Myocyte (in vitro differentiated cells): ENCODE measurements at regions not wholly inside any gene's neighbourhood (a gene's known extent, or its start where the extent isn't known, plus 50 kb on each side); places are given as distances from the start of the nearest gene placed in this dataset.
"Not testable (repeated sequence)": the region's sequence is repeated elsewhere in the genome, so short reads cannot be mapped to it uniquely, and the experiment has no call there.

Experiments
- DNase-seq: peaks from one replicate; pipeline ENCODE4 v3.0.0-alpha.2; 2012; ENCODE audit warnings: low read depth

- DNase-seq: no peak
These were observed 655.2 kb downstream of the FAM133A start for GRCh38 chrX:94329182-94329581.

DNA sequence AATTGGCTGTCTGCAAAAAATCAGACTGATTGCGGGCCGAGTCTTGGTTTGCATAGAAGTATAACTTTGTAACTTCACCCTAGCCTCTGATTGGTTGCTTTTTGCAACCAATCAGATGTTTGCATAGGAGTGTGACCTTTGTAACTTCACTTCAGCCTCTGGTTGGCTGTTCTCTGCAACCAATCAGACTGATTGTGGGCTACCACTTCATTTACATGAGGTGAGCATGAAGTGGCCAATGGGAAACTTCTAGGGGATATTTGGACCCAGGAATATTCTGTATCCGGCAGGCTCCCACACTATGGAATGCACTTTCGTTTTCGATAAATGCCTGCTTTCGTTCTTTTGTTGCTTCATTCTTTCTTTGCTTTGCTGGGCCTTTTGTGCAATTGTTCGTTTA lies 667.7 kb downstream of the FAM133A start:
- not testable (repeated sequence) for DNase-seq

DNA sequence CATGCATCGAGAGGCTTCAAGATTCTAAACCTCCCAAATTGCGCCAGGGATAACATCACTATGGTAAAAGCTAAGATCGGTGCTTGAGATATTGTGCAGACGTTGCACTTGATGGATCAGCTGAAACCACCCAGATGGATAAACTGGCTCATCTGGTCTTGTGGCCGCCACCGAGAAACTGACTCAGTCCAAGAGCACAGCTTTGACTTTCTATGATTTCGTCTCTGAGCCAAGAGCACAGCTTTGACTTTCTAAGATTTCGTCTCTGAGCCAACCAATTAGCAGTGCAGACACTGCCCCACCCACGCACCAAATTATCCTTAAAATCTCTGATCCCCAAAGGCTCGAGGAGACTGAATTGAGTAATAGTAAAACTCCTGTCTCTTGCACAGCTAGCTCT lies 687.2 kb downstream of the FAM133A start:
- no peak for DNase-seq

DNA sequence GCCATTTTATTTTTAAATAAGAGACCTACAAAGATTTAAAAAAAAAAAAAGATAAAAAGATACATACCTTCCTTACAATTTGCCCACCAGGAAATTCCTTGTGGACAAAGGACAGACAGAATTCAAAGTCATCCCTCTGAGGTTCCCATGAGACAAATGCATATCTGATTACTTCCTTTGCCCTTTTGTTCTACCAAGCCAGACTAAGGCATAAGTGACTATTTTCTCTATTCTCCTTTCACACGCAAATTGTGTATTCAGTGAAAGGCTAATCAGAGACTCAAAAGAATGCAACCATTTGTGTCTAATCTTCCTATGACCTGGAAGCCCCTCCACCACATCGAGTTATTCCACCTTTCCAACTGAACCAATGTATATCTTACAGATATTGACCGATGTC lies 691.7 kb downstream of the FAM133A start:
- DNase-seq: no peak

GRCh38 chrX:94366616-94367015 lies 692.6 kb downstream of the FAM133A start:
- DNase-seq: no peak

DNA sequence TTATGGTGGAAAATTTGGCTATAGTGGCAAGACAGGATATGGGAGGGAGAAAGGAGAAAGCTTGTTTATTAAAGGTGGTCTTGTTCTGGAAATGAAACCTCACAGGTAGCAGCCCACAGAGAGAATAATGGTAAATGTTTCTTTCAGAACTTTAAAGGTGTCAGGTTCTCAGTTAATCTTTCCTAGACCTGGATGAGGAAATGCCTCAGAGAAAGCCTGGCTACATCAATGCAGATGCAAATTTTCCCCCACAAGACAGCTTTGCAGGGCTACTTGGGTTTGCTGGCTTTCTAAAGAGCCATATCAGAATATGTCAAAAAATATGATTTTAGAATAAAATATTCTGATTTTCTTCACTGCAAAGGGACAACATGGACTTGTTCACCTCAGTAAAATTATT lies 715.0 kb downstream of the FAM133A start:
- no peak for DNase-seq

- no peak for DNase-seq
These were observed 726.5 kb downstream of the FAM133A start for GRCh38 chrX:94400488-94400887.

GRCh38 chrX:94401426-94401825 lies 727.4 kb downstream of the FAM133A start:
- no peak for DNase-seq

DNA sequence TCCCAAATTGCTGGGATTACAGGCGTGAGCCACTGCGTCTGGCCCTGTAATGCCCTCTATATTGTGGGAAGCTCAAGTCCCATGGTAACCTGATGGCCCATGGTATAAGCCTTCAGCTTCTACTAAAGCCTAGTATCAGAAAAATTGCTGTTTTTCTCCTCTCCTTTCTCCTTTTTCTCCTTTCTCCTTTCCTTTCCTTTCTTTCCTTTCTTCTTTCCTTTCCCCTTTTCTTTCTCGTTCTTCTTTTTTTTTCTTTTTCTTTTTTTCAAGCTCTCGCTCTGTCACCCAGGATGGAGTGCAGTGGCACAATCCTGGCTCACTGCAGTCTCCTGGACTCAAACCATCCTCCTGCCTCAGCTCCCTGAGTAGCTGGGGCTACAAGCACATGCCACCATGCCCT lies 740.7 kb downstream of the FAM133A start:
- DNase-seq: no peak

DNA sequence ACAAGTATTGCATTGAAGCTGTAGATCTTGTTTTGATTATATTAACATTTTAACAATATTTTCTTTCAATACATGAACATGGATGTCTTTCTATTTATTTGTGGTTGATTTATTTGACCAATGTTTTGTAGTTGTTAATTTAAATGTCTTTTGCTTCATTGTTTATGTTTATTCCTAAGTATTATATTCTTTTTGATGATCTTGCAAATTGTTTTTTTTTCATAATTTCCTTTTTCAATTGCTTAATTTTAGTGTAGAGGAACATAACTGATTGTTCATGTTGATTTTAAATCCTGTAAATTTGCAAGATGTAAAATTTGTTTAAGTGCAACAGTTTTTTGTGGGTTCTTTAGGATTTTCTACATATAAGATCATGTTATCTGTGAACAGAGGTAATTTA lies 744.1 kb downstream of the FAM133A start:
- DNase-seq: no peak

- DNase-seq: no peak
These were observed 750.5 kb downstream of the FAM133A start for GRCh38 chrX:94424456-94424855.

- no peak for DNase-seq
These were observed 756.1 kb downstream of the FAM133A start for GRCh38 chrX:94430091-94430490.

DNA sequence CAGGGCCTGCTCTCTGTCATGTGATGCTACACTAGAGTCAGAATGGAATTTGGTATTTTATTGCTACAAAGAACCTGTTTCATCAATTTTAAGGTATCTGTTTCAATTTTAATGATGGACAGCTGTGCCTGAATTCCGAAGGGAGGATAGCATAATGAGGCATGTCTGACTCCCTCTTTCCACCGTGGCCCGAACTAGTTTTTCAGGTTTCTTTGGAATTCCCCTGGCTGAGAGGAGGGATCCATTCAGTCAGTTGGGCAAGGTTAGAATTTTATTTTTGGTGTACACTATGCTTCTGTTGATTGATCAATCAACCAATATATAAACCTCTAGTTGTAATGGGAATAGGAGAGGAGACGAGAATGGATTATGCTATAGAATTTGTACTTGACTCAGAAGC lies 761.8 kb downstream of the FAM133A start:
- no peak for DNase-seq

GRCh38 chrX:94454159-94454558 lies 780.2 kb downstream of the FAM133A start:
- DNase-seq: no peak

- DNase-seq: no peak
These were observed 780.6 kb downstream of the FAM133A start for GRCh38 chrX:94454606-94455005.

DNA sequence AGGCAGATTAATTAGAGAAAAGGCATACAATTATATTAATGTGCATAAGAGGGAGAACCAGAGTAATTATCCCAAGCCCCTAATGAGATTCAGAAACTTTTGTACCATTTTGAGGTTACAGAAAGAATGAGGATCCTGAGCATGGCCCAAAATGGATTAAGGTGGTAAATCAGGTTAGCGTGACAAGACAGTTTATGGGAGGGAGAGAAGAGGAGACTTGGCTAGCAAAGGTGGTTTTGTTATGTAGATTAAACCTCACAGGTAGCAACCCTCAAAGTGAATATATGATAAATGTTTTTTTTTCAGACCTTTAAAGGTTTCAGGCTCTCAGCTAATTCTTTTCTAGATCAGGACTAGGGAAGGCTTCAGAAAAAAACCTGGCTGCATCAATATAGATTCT lies 781.8 kb downstream of the FAM133A start:
- DNase-seq: no peak

DNA sequence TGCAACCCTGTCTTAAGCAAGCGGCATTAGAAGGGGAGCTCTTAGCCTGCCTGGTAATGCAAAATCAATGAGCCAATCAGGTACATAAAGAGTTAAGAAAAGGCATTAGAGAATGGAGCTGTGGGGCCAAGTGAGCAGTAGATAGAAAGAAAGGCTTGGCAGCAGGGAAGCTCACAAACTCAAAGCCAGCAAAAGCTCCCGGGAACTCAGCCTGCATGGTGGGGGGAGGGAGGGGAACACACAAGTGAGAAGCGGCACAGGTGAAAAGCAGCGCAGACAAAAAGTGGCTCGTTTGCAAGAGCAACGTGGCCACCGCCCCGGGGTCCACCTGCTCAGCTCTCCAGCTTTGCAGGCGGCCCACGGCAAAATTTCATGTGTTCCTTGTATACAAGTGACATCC lies 818.5 kb downstream of the FAM133A start:
- no peak for DNase-seq

DNA sequence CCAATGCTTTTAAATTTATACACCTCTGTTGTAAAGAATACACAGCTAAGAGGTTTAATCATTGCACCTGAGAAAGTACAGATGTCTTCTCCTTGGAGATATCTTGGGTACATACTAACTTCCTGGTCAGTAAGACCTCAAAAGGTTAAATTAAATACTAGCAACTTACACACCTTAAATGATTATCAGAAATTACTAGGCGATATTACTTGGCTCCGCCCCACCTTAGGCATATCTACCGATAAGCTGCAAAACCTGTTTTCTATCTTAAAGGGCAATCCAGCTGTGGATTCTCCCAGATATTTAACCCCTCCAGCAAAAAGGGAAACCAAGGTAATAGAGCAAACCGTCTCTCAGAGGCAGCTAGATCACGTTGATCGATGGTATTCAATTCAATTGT lies 819.4 kb downstream of the FAM133A start:
- DNase-seq: no peak

DNA sequence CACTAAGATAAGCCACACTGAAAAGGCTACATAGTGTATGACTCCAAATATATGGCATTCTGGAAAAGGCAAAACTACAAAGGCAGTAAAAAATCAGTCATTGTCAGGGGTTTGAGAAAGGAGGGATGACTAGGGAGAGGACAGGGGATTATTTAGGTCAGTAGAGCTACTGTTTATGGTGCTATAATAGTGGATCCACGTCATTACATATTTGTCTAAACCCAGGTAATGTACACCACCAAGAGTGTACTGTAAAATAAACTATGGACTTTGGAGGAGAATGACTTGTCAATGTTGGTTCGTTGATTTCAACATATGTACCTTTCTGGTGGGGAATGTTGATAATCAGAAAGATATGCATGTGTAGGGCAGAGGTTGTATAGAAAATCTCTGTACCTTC lies 837.6 kb downstream of the FAM133A start:
- DNase-seq: no peak

- DNase-seq: no peak
These were observed 841.0 kb downstream of the FAM133A start for GRCh38 chrX:94515009-94515408.

DNA sequence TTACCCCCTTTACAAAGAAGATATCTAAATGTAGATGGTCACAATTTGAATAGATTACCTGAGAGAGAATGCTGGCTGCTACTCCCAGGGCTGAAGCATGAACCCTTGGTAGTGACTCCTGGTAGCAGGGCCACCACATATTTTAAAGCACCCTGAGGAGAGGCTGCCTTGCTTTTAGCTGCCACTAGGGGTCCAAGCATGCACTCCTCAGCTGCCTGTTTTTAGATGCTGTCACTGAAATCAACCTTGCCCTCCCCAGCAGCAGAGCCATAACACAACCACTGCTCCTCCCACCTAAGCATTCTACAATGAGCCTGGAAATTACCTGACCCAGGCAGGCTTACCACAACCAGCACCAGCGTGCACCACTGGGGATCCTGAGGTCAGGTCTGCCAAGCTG lies 850.9 kb downstream of the FAM133A start:
- DNase-seq: no peak

- DNase-seq: no peak
These were observed 871.7 kb downstream of the FAM133A start for GRCh38 chrX:94545722-94546121.

GRCh38 chrX:94551831-94552230 lies 877.8 kb downstream of the FAM133A start:
- no peak for DNase-seq

DNA sequence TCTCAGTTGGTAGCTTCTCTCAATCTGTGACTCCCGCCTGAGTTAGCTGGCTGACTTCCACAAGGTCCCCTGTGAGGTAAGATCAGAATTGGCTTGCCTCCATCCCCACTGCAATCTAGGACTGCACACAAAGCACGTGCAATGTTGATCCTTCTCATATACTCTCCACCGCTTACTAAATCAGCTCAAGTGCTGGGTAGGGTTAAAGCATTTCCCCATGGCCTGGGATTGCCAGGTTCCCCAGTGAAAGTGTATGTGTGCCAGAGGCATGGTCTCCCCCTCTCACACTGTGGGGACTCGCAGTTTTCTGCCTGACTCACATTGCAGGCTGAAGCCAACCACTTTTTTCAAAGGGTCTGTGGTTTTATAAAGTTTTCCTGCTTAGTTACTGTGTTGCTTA lies 886.9 kb downstream of the FAM133A start:
- no peak for DNase-seq
